CD4-positive, alpha-beta T cell (primary cell): ENCODE measurements at regions not wholly inside any gene's neighbourhood (a gene's known extent, or its start where the extent isn't known, plus 50 kb on each side); places are given as distances from the start of the nearest gene placed in this dataset.

ENCODE experiments used
- ATAC-seq: fragments of 200-7000 bp; cut with Tn5 transposase; one replicate; pipeline ENCODE4 v1.10.0; 2022; ENCODE audit warnings: mild to moderate bottlenecking; ENCODE audit not compliant: poor library complexity
- CTCF ChIA-PET: fragments of 350-600 bp; sonication (Branson Sonifier 250); formaldehyde crosslinking; loops from one replicate; lab custom pipeline; 2021; ENCODE audit warnings: antibody characterized with exemption, inconsistent platforms; lab: Charles Lee
- POLR2A ChIA-PET: fragments of 350-600 bp; sonication (Branson Sonifier 250); formaldehyde crosslinking; loops from one replicate; lab custom pipeline; 2021; ENCODE audit warnings: antibody characterized with exemption, inconsistent platforms; lab: Charles Lee
- DNase-seq, 14 experiments: peaks; one replicate each; pipeline ENCODE4 v3.0.0-alpha.2; 2013 to 2020; ENCODE audit warnings: mixed read lengths in 2 of 14
- H3K27ac ChIP-seq, 2 donors: one replicate each; pipeline versions ENCODE4 v1.5.1 to v1.7.0; 2013; ENCODE audit warnings: low read length in 2 of 2, low read depth in 1 of 2, mild to moderate bottlenecking in 1 of 2
- H3K27me3 ChIP-seq, 2 experiments: 1 replicate in 1 of 2; 2 replicates in 1 of 2; pipeline versions ENCODE4 v1.6.1 to v1.7.0; 2013; ENCODE audit warnings: low read length in 2 of 2, control low read depth in 1 of 2, mild to moderate bottlenecking in 1 of 2, moderate library complexity in 1 of 2; ENCODE audit not compliant: insufficient read depth in 2 of 2, control insufficient read depth in 1 of 2
- H3K36me3 ChIP-seq: one replicate; pipeline ENCODE4 v1.6.1; 2013; ENCODE audit warnings: low read length, control low read depth; ENCODE audit not compliant: insufficient read depth
- H3K4me1 ChIP-seq: one replicate; pipeline ENCODE4 v1.6.1; 2013; ENCODE audit warnings: low read length, control low read depth; ENCODE audit not compliant: insufficient read depth
- H3K4me3 ChIP-seq: one replicate; pipeline ENCODE4 v1.5.1; 2013; ENCODE audit warnings: mild to moderate bottlenecking, low read length, moderate library complexity
- H3K9me3 ChIP-seq, 2 experiments: 1 replicate in 1 of 2; 2 replicates in 1 of 2; pipeline versions ENCODE4 v1.6.1 to v1.7.0; 2013; ENCODE audit warnings: low read length in 2 of 2, mild to moderate bottlenecking in 2 of 2, control low read depth in 1 of 2, moderate library complexity in 1 of 2; ENCODE audit not compliant: control insufficient read depth in 1 of 2, insufficient read depth in 1 of 2
- H3K27ac Mint-ChIP-seq: one replicate; pipeline ENCODE4 v1.8.0; 2020; ENCODE audit warnings: mixed read lengths
- H3K27me3 Mint-ChIP-seq: one replicate; pipeline ENCODE4 v1.8.0; 2021; ENCODE audit warnings: mixed read lengths
- H3K36me3 Mint-ChIP-seq: one replicate; pipeline ENCODE4 v1.8.0; 2021; ENCODE audit warnings: low read depth, mixed read lengths
- H3K4me1 Mint-ChIP-seq: one replicate; pipeline ENCODE4 v1.8.0; 2021; ENCODE audit warnings: low read depth, mixed read lengths
- H3K4me3 Mint-ChIP-seq: one replicate; pipeline ENCODE4 v1.8.0; 2020; ENCODE audit warnings: mild to moderate bottlenecking, mixed read lengths
- H3K9me3 Mint-ChIP-seq: one replicate; pipeline ENCODE4 v1.8.0; 2020; ENCODE audit warnings: mixed read lengths
- intact Hi-C, 2 experiments: fragments of 100-400 bp; cut with DNase I in 1 of 2; cut with micrococcal nuclease in 1 of 2; formaldehyde crosslinking; loops; one replicate each; pipeline versions ENCODE4 v1.15.1 to v1.9.0; 2023 to 2025; cut with DNase I, micrococcal nuclease
- TF ChIP-seq, protein P1 (sequence below): fragments of 200-600 bp; IDR thresholded peaks from one replicate; pipeline ENCODE4 v1.8.0; 2022; ENCODE audit warnings: antibody characterized with exemption, mild to moderate bottlenecking

DNA sequence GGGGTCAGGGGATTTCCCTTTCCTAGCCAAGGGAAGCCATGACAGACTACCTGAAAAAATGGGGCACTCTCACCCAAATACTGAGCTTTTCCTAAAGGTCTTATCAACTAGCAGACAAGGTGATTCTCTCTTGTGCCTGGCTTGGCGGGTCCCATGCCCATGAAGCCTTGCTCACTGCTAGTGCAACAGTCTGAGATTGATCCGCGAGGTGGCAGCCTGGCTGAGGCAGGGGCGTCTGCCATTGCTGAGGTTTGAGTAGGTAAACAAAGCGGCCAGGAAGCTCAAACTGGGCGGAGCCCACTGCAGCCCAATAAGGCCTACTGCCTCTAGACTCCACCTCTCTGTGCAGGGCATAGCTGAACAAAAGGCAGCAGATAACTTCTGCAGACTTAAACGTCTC lies 152.6 kb upstream of the PMFBP1 start:
- ATAC-seq (no peak), DNase-seq (no peak)
- Histone ChIP-seq H3K4me1 (no peaks in the 10 kb centered on the region), H3K36me3 (no peaks in the 10 kb centered on the region), H3K27ac (no peak overlapping the region), H3K27me3 (no peaks in the 10 kb centered on the region), H3K9me3 (peaks cover 0 to 12% of the 10 kb centered on the region in 2 experiments), H3K4me3 (no peak overlapping the region)
- Mint-ChIP-seq H3K4me1 (no peaks in the 10 kb centered on the region), H3K36me3 (no peaks in the 10 kb centered on the region), H3K27me3 (no peaks in the 10 kb centered on the region), H3K9me3 (peaks cover 13% of the 10 kb centered on the region), H3K27ac (no peak overlapping the region), H3K4me3 (no peak overlapping the region)
- TF ChIP-seq, protein P1, sequence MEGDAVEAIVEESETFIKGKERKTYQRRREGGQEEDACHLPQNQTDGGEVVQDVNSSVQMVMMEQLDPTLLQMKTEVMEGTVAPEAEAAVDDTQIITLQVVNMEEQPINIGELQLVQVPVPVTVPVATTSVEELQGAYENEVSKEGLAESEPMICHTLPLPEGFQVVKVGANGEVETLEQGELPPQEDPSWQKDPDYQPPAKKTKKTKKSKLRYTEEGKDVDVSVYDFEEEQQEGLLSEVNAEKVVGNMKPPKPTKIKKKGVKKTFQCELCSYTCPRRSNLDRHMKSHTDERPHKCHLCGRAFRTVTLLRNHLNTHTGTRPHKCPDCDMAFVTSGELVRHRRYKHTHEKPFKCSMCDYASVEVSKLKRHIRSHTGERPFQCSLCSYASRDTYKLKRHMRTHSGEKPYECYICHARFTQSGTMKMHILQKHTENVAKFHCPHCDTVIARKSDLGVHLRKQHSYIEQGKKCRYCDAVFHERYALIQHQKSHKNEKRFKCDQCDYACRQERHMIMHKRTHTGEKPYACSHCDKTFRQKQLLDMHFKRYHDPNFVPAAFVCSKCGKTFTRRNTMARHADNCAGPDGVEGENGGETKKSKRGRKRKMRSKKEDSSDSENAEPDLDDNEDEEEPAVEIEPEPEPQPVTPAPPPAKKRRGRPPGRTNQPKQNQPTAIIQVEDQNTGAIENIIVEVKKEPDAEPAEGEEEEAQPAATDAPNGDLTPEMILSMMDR, result no peak
- intact Hi-C loops, result no loop called here
- CTCF ChIA-PET, result no interaction called here
- POLR2A ChIA-PET, result no interaction called here

DNA sequence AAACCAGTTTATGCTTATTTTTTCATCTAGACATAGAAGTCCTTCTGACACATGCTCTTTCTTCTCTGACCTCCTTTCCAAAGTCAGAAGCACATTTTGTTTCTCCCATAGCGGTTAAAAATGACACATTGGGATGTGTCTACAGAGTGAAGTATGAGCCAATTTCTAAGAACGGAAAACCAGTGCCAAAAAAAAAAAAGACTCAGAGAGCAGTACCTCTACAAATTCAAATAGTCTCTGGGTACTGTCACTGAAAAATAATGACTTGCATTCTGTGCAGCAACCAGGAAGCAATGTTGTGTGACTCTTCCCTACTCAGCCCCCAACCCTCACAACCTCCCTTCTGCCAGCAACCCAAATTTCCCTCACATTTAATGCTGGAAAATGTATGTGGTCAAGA lies 145.5 kb upstream of the PMFBP1 start:
- ChIA-PET CTCF (no interaction called here), POLR2A (no interaction called here)
- Histone ChIP-seq H3K4me3 (no peak overlapping the region), H3K27me3 (no peaks in the 10 kb centered on the region), H3K9me3 (peaks cover 0 to 7% of the 10 kb centered on the region in 2 experiments), H3K27ac (no peak overlapping the region), H3K36me3 (no peaks in the 10 kb centered on the region), H3K4me1 (no peaks in the 10 kb centered on the region)
- Mint-ChIP-seq H3K36me3 (peaks cover 4% of the 10 kb centered on the region), H3K27ac (no peak overlapping the region), H3K4me1 (no peaks in the 10 kb centered on the region), H3K27me3 (no peaks in the 10 kb centered on the region), H3K9me3 (peaks cover 5% of the 10 kb centered on the region), H3K4me3 (no peak overlapping the region)
- ATAC-seq, result no peak
- TF ChIP-seq, protein P1, result no peak
- intact Hi-C loops, result no loop called here
- DNase-seq, result no peak

DNA sequence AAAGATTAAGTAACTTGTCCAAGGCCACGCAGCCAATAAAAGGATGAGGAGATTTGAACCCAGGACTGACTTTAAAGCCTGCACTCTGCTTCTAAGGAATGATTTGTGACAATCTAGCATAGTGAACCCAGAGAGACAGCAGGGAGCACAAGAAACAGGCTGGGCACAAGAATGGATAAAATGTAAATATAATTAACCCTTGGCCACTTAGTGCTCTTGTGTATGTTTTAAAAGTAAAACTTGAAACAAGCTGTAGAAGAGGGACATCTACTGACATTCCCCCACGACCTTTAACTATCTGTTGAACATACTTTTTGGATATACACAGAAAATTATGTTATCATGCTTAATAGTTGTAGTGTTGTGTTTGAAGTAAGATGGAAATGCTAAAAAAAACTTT lies 141.9 kb upstream of the PMFBP1 start:
- Mint-ChIP-seq H3K27me3 (no peaks in the 10 kb centered on the region), H3K4me1 (no peaks in the 10 kb centered on the region), H3K4me3 (no peak overlapping the region), H3K9me3 (peaks cover 3% of the 10 kb centered on the region), H3K27ac (no peak overlapping the region), H3K36me3 (peaks cover 4% of the 10 kb centered on the region)
- Histone ChIP-seq H3K9me3 (no peaks in the 10 kb centered on the region), H3K27ac (no peak overlapping the region), H3K4me1 (no peaks in the 10 kb centered on the region), H3K36me3 (no peaks in the 10 kb centered on the region), H3K4me3 (no peak overlapping the region), H3K27me3 (no peaks in the 10 kb centered on the region)
- TF ChIP-seq, protein P1, result no peak
- CTCF ChIA-PET, result no interaction called here
- intact Hi-C loops, result no loop called here
- no peak for ATAC-seq
- POLR2A ChIA-PET, result no interaction called here
- DNase-seq, result no peak
